HG02943 (cell line): ENCODE measurements at regions not wholly inside any gene's neighbourhood (a gene's known extent, or its start where the extent isn't known, plus 50 kb on each side); places are given as distances from the start of the nearest gene placed in this dataset.
"Not testable (repeated sequence)": the region's sequence is repeated elsewhere in the genome, so short reads cannot be mapped to it uniquely, and the experiment has no call there.

Experiments used
- ATAC-seq: cut with Tn5 transposase; IDR thresholded peaks from one replicate; pipeline ENCODE4 v1.9.1; 2021; ENCODE audit warnings: mild to moderate bottlenecking, low read depth, moderate library complexity; ENCODE audit not compliant: unreplicated experiment

DNA sequence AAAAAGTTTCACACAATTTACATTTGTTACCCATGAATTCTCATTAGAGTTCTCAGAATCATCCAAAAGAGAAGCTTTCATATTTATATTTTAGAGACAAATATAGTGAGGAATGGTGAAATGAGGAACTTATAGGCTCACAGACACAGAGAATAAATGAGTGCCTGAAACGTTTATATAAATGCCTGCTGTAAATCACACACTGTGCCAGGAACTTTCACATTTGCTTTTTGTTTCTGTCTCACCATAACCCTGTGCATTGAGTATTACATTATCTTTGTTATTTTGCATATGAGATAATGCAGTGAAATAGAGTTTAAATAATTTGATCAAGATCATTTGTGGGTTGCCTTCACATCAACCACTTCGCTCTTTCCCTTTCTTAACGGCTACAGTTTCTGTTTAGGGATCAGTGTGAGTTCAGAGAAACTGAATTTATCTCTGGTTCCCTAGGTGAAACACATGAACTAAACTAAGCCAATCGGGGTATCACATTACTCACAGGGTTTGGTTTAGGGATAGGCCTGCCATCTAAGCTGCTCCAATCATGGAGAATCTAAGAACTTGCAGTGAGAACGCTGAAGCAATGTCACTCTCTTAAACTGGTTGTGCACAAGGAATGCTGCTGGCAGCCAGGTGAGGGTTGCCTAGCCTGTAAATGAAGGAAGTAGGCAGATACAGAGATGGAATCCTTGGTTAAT is 1339.2 kb upstream of the TENM4 start:
- no peak for ATAC-seq

GRCh38 chr11:80778941-80779340 is 1338.1 kb upstream of the TENM4 start:
- no peak for ATAC-seq

DNA sequence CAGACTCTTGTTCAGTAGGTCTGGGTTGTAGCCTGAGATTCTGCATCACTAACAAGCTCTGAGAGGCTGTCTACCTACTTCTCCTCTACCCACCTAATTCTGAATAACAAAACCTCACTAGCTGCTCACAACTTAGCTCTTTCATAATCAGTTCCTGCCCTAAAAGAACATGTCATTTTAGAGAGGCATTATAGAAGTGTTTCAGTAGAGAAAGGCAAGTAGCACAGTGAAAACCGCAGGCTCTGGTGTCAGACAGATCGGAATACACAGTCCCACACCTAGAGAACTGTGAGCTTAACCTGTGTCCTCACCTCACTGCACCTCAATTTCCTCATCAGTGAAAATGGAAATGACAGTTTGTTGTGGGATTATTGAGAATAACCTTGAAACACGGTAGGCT is 1337.6 kb upstream of the TENM4 start:
- ATAC-seq, result no peak

DNA sequence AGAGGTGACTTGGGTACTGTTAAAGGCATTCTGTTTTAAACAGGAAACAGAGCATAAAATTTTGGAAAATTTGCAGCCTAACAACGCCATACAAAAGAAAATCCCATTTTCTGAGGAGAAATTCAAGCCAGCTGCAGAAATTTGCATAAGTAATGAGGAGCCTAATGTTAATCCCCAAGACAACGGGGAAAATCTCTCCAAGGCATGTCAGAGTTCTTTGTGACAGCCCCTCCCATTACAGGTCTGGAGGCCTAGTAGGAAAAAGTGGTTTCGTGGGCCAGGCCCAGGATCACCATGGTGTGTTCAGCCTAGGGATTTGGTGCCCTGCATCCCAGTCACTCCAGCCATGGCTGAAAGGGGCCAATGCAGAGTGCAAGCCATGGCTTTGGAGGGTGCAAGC is 1333.1 kb upstream of the TENM4 start:
- ATAC-seq, result no peak

DNA sequence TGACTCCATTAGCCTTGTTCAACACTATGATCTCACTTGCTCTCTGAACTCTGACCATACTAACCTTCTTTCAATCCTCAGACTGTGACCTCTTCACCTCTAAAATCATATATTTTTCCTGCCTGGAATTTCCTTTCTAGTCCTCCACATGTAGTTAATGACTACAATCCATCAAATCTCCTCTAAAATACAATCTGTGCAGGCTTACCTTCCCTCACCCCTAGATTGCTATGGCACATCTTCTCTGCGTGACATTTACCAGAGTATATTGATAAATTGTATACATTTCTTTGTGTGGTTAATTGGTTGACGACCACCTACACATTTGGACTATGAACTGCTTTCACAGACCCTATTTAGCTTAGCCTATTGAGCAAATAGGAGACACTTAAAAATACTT is 1330.2 kb upstream of the TENM4 start:
- no peak for ATAC-seq

DNA sequence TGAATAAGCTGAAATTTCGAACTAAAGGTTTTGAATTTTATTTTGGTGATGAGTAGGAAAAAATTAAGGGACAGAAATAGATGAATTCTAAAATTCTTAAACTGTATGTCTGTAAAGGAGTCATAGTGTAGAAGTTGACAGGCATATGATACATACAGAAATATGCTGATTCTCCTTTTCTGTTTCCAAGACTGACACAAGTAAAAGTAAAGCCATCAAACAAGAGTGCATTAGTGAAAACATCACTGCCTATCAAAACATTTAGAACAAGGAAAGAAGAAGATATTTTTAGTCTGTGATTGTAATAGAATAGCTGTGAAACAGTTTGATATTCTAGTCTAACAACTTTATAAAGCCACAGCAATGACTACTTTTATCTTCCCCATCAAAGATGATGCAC is 1318.0 kb upstream of the TENM4 start:
- no peak for ATAC-seq

- ATAC-seq, result no peak
These were observed 1307.5 kb upstream of the TENM4 start for GRCh38 chr11:80748207-80748925.

GRCh38 chr11:80746300-80746699 is 1305.5 kb upstream of the TENM4 start:
- no peak for ATAC-seq

DNA sequence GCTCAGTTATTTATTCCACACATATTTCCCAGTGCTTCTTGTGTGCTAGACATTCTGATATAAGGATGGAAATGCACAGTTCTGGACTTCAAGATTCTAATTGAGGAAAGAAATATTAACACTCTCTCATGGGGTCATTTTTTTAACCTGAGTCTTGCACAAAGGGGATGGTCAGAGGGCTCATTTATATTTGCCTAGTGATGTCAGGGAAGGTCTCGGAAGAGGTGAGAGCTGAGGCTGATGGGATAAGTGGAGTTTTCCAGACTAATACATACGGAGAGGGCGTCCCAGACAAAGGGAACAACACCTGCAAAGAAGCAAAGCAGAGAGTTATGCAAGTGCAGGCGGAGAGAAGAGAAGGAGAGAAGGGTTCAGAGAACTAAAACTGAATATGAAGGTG is 1304.6 kb upstream of the TENM4 start:
- ATAC-seq, result no peak

GRCh38 chr11:80733790-80734189 is 1293.0 kb upstream of the TENM4 start:
- no peak for ATAC-seq

- ATAC-seq, result no peak
These were observed 1292.5 kb upstream of the TENM4 start for GRCh38 chr11:80733361-80733760.

GRCh38 chr11:80727315-80727714 is 1286.5 kb upstream of the TENM4 start:
- peak; percentile 83 for ATAC-seq

- ATAC-seq, result no peak
These were observed 1285.4 kb upstream of the TENM4 start for GRCh38 chr11:80726236-80726635.

DNA sequence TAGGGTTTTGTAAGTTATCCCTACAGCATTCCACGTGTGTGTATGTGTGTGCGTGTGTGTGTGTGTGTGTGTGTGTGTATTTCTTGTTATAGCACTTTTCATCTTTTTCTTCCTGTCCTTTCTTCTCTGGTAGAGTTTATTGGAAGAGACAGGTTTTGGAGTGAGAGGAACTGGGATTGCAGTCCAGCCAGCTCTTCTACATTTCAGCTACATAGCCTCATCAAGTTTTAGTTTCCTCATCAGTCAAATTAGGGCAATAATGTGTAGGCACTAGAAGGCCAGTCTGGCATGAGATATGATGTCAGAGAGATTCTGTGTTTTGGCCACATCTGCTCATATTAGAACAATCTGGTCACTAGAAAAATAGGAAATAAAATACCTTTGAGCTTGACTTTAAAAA is 1283.5 kb upstream of the TENM4 start:
- ATAC-seq, result no peak

DNA sequence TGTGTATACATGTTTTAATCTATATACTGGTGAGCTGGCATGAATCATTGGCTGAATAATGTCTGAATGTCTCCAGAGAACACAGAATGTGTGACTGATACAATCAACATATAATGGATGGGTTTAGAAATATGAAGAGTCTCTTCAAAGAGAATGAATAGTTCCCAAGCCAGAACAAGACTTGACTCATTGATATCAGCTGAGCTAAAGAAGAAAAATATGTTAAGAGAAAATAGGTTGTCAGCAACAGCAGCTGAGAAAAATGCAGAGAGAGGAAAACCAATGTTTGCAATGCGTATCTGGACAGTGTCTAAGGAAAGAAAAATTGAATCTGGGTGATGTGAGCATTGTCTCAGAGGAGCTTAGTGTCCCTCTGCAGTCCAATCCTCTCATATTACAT is 1281.8 kb upstream of the TENM4 start:
- ATAC-seq, result no peak

DNA sequence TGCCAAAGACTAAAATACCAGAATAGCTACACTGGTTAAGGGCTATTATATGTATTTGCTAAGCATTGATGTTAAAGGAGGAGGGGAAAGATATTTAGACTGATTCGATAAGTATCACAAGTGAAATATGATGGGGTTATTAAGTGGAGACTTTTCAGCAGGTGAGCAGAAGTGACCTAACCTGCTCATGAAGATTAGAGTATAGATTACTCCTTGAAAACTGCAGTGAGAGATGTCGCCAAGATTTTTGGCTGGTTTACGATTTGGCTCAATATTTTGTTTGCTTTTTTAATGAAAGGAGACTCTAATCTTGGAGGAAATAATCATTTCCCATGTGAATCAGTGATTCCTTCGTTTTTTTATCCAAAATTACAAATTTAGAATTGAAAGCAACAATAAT is 1279.5 kb upstream of the TENM4 start:
- ATAC-seq, result no peak

- no peak for ATAC-seq
These were observed 1278.4 kb upstream of the TENM4 start for GRCh38 chr11:80719292-80719646.

DNA sequence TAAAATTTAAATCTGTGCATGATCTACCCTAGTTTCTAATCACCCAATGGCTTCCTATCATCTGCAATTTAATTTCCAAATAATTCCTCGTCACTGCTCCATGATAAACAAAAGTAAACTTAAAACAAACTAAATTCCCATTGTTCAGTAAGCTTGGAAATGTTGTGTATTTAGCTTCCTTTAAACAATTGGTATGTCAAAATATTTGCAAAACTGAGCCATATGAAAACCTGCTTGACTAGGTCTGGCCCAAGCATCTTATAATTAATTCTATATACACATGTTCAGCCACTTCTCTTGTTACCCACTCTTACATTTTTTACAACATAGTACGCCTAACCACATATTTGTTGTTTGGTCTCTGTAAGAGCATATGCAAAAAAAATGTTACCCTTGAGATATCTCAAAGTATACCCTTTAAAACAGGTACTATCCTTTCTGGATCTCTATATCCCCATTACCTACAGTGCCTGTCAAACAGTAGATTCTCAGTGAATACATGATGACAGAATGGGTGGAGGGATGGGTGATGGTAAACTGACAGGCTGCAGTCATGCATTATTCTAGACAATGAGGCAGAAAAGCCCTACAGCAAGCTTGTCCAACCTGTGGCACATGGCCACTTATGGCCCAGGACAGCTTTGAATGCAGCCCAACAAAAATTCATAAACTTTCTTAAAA is 1277.9 kb upstream of the TENM4 start:
- no peak for ATAC-seq

GRCh38 chr11:80702264-80702663 is 1261.4 kb upstream of the TENM4 start:
- no peak for ATAC-seq

DNA sequence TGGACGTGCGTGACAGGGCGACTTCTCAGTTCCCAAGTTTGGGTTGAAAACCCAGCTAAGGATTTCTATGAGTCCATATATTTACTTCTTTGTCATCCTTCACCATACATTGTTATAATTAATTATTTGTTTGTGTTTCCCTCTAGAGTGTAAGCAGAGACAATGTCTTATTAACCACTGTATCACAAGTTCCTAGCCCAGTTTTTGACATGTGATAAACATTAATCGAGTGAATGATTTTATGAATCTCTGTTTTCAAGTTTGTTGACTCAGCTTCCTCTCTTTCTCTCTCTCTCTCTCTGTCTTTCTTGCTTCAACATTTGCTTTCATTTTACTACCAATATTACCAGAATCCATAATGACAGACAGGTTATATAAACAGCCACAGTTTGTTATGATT is 1259.6 kb upstream of the TENM4 start:
- no peak for ATAC-seq

DNA sequence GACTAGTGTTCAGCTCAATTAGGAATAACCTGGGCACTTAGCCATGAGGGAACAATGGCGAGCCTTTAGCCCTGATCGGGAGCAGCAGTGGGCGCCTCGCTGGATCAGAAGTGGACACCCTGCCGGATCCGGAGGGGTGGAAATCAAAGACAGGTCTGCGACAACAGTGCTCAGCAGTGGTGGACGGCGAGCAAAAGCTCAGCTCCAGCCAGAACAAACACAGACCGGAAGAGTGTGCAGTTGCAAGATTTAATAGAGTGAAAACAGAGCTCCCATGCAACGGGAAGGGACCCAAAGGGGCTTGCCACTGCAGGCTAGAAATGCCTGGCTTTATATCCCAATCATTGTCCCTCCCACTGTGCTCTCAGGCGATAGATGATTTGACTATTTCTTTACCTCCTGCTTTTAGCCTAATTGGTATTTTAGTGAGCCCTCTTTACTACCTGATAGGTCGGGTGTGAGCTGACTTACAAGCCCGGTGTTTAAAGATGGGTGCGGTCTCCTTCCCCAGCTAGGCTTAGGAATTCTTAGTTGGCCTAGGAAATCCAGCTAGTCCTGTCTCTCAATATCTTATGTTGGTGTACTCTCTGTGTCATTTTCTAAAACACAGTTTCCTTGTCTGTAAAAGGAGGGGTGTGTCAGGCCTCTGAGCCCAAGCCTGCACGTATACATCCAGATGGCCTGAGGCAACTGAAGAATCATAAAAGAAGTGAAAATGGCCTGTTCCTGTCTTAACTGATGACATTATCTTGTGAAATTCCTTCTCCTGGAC is 1258.8 kb upstream of the TENM4 start:
- not testable (repeated sequence) for ATAC-seq
